Stomach (tissue), 8 donors: ENCODE measurements at regions not wholly inside any gene's neighbourhood (a gene's known extent, or its start where the extent isn't known, plus 50 kb on each side); places are given as distances from the start of the nearest gene placed in this dataset.

Source experiments
- DNase-seq, 2 donors: peaks; one replicate each; pipeline versions ENCODE4 v3.0.0 to v3.0.0-alpha.2; 2013 to 2019
- H3K27ac ChIP-seq, 5 donors: fragments of 200-600 bp in 4 of 5; sonication (generic) in 4 of 5; one replicate each; pipeline ENCODE4 v1.5.1; 2013 to 2019; ENCODE audit warnings: mild to moderate bottlenecking in 1 of 5, moderate library complexity in 1 of 5
- H3K27me3 ChIP-seq, 3 donors: fragments of 200-600 bp; sonication (generic); one replicate each; pipeline ENCODE4 v1.5.1; 2017 to 2019; ENCODE audit warnings: mixed run types in 1 of 3
- H3K36me3 ChIP-seq, 4 donors: fragments of 200-600 bp; sonication (generic); 1 replicate in 3 of 4; 2 replicates in 1 of 4; pipeline ENCODE4 v1.5.1; 2016 to 2019
- H3K4me1 ChIP-seq, 4 donors: fragments of 200-600 bp; sonication (generic); one replicate each; pipeline ENCODE4 v1.5.1; 2016 to 2019
- H3K4me3 ChIP-seq, 4 donors: fragments of 200-600 bp; sonication (generic) in 3 of 4; one replicate each; pipeline ENCODE4 v1.5.1; 2016 to 2019; ENCODE audit warnings: mild to moderate bottlenecking in 1 of 4
- H3K9me3 ChIP-seq, 4 donors: fragments of 200-600 bp; sonication (generic); one replicate each; pipeline ENCODE4 v1.5.1; 2016 to 2019
- CTCF ChIP-seq, 7 experiments: fragments of 450-650 bp in 4 of 7; fragments of 200-600 bp in 3 of 7; sonication (generic) in 3 of 7; IDR thresholded peaks; one replicate each; pipeline ENCODE4 v1.5.1; 2016 to 2019; ENCODE audit warnings: antibody characterized with exemption in 7 of 7, control low read depth in 2 of 7, mild to moderate bottlenecking in 1 of 7
- EP300 ChIP-seq: sonication (generic); formaldehyde crosslinking; IDR thresholded peaks from one replicate; pipeline ENCODE4 v1.6.1; 2017; ENCODE audit warnings: antibody characterized with exemption
- POLR2A ChIP-seq, 4 donors: fragments of 450-650 bp; IDR thresholded peaks; one replicate each; pipeline ENCODE4 v1.6.1; 2016; ENCODE audit warnings: antibody characterized with exemption in 4 of 4, control low read depth in 2 of 4, mild to moderate bottlenecking in 1 of 4, moderate library complexity in 1 of 4
- POLR2AphosphoS5 ChIP-seq, 3 donors: sonication (generic); formaldehyde crosslinking; IDR thresholded peaks; one replicate each; pipeline ENCODE4 v1.6.1; 2016; ENCODE audit warnings: antibody characterized with exemption in 3 of 3
- WGBS, 5 donors: extraction: QIAGEN DNeasy Blood & Tissue Kit in 3 of 5; methylation state at CpG; one replicate each; pipeline versions ENCODE4 v1.1.5 to v1.1.7; 2013 to 2018; 5-methylcytosine and 5-hydroxymethylcytosine counted together
- intact Hi-C: fragments of 100-400 bp; cut with DNase I; formaldehyde crosslinking; loops from one replicate; pipeline ENCODE4 v1.15.1; 2023; ENCODE audit warnings: low total_unique reads
- donor health status: healthy with polysubstance abuse.
- donor health status: Bipolar disorder and iron deficiency.
- donor health status: healthy.

- intact Hi-C loops: loop anchor here (10.0 kb wide), 1 partner anchor 1080 kb away; no protein-coding TSS in a partner anchor
- H3K4me1 ChIP-seq: no peaks in the 10 kb centered on the region
- H3K4me3 ChIP-seq: no peak overlapping the region
- H3K36me3 ChIP-seq: no peaks in the 10 kb centered on the region
- no peak for DNase-seq
- TF ChIP-seq POLR2A (IDR thresholded peaks at IDR 0.05): no peak
- no peak for TF ChIP-seq EP300
- TF ChIP-seq POLR2AphosphoS5 (IDR thresholded peaks at IDR 0.05): no peak
- no peak for TF ChIP-seq CTCF (IDR thresholded peaks at IDR 0.05)
- H3K27me3 ChIP-seq: peaks cover 0 to 7% (median 0%) of the 10 kb centered on the region in 3 donors
- H3K27ac ChIP-seq: no peak overlapping the region
- no peaks in the 10 kb centered on the region for H3K9me3 ChIP-seq
- 60 to 79% (median 68%) methylated on average over 3 of the region's 3 CpGs for WGBS, 5 donors
Measured at GRCh38 chrX:45324941-45325340, 124.3 kb upstream of the DIPK2B start.

GRCh38 chrX:45323387-45323786 is 122.7 kb upstream of the DIPK2B start:
- TF ChIP-seq EP300 (no peak), POLR2A (IDR thresholded peaks at IDR 0.05) (no peak), POLR2AphosphoS5 (IDR thresholded peaks at IDR 0.05) (no peak), CTCF (IDR thresholded peaks at IDR 0.05) (no peak)
- Histone ChIP-seq H3K27me3 (peaks cover 0 to 7% (median 0%) of the 10 kb centered on the region in 3 donors), H3K27ac (no peak overlapping the region), H3K4me3 (no peak overlapping the region), H3K4me1 (no peaks in the 10 kb centered on the region), H3K9me3 (no peaks in the 10 kb centered on the region), H3K36me3 (no peaks in the 10 kb centered on the region)
- intact Hi-C loops: loop anchor here (10.0 kb wide), 1 partner anchor 1081 kb away; no protein-coding TSS in a partner anchor
- DNase-seq: no peak
- 56 to 80% (median 61%) methylated on average over 1 to 3 of the region's 3 CpGs for WGBS, 5 donors

- Histone ChIP-seq H3K27ac (no peak overlapping the region), H3K27me3 (peaks cover 0 to 7% (median 0%) of the 10 kb centered on the region in 3 donors), H3K4me3 (no peak overlapping the region), H3K9me3 (no peaks in the 10 kb centered on the region), H3K36me3 (no peaks in the 10 kb centered on the region), H3K4me1 (no peaks in the 10 kb centered on the region)
- TF ChIP-seq CTCF (IDR thresholded peaks at IDR 0.05): no peak
- TF ChIP-seq POLR2AphosphoS5 (IDR thresholded peaks at IDR 0.05): no peak
- no peak for TF ChIP-seq POLR2A (IDR thresholded peaks at IDR 0.05)
- DNase-seq: no peak
- intact Hi-C loops: loop anchor here (10.0 kb wide), 1 partner anchor 1082 kb away; no protein-coding TSS in a partner anchor
Measured at GRCh38 chrX:45322820-45323219, 122.1 kb upstream of the DIPK2B start.

- H3K36me3 ChIP-seq: no peaks in the 10 kb centered on the region
- intact Hi-C loops: loop anchor here (10.0 kb wide), 1 partner anchor 1082 kb away; no protein-coding TSS in a partner anchor
- no peaks in the 10 kb centered on the region for H3K4me1 ChIP-seq
- TF ChIP-seq POLR2AphosphoS5 (IDR thresholded peaks at IDR 0.05) (peak in 1 of 3 donors; percentile 18), CTCF (IDR thresholded peaks at IDR 0.05) (peak in 2 of 7 experiments; percentile 12 to 45), EP300 (no peak), POLR2A (IDR thresholded peaks at IDR 0.05) (no peak)
- WGBS, 5 donors: 5 to 16% (median 10%) methylated on average over 2 of the region's 2 CpGs
- H3K9me3 ChIP-seq: no peaks in the 10 kb centered on the region
- H3K27ac ChIP-seq: no peak overlapping the region
- no peak overlapping the region for H3K4me3 ChIP-seq
- peaks cover 0 to 7% (median 0%) of the 10 kb centered on the region in 3 donors for H3K27me3 ChIP-seq
- peak; percentile 44 to 81 for DNase-seq
Measured at GRCh38 chrX:45322382-45322781, 121.7 kb upstream of the DIPK2B start.
